ENCODE measurements at regions not wholly inside any gene's neighbourhood (a gene's known extent, or its start where the extent isn't known, plus 50 kb on each side); places are given as distances from the start of the nearest gene placed in this dataset.

GRCh38 chr18:48488388-48488850 is 50.4 kb upstream of the CTIF start:
- Histone ChIP-seq H4K20me1 (ENCODE audit: control insufficient read depth, insufficient read depth, low read depth, low read length) (no peaks in the 10 kb centered on the region), H3K4me3 (ENCODE audit: low read length) (no peak overlapping the region), H3F3A (ENCODE audit: control insufficient read depth, insufficient read depth) (no peaks in the 10 kb centered on the region), H3K27me3 (ENCODE audit: control insufficient read depth, low read length) (peaks cover 5% of the 10 kb centered on the region), H3K36me3 (ENCODE audit: control insufficient read depth, low read length) (no peaks in the 10 kb centered on the region), H3K9me3 (ENCODE audit: control insufficient read depth, insufficient read depth, low read length) (no peaks in the 10 kb centered on the region), H3K27ac (ENCODE audit: low read depth, low read length) (no peak overlapping the region), H3K4me2 (ENCODE audit: low read length) (no peak overlapping the region), H3K9me2 (replicated peaks; ENCODE audit: control insufficient read depth, low read length) (no peaks in the 10 kb centered on the region), H3K4me1 (ENCODE audit: control insufficient read depth, low read length) (no peaks in the 10 kb centered on the region), H3K79me2 (ENCODE audit: control insufficient read depth, low read length) (no peaks in the 10 kb centered on the region)
- TF ChIP-seq EZH2phosphoT487 (IDR thresholded peaks at IDR 0.05; ENCODE audit: borderline replicate concordance, low read length) (no peak), CTCF (IDR thresholded peaks at IDR 0.05; ENCODE audit: low read depth, low read length, poor library complexity, severe bottlenecking) (no peak)

- peaks cover 2% of the 10 kb centered on the region for H3K27me3 ChIP-seq (ENCODE audit: control insufficient read depth, low read length)
- H3K4me3 ChIP-seq (ENCODE audit: low read length): no peak overlapping the region
- H3K9me2 ChIP-seq (replicated peaks; ENCODE audit: control insufficient read depth, low read length): no peaks in the 10 kb centered on the region
- H3K4me2 ChIP-seq (ENCODE audit: low read length): no peak overlapping the region
- no peaks in the 10 kb centered on the region for H3K9me3 ChIP-seq (ENCODE audit: control insufficient read depth, insufficient read depth, low read length)
- no peaks in the 10 kb centered on the region for H3K4me1 ChIP-seq (ENCODE audit: control insufficient read depth, low read length)
- no peaks in the 10 kb centered on the region for H3K36me3 ChIP-seq (ENCODE audit: control insufficient read depth, low read length)
- no peak overlapping the region for H3K27ac ChIP-seq (ENCODE audit: low read depth, low read length)
- H3F3A ChIP-seq (ENCODE audit: control insufficient read depth, insufficient read depth): no peaks in the 10 kb centered on the region
- H4K20me1 ChIP-seq (ENCODE audit: control insufficient read depth, insufficient read depth, low read depth, low read length): no peaks in the 10 kb centered on the region
- H3K79me2 ChIP-seq (ENCODE audit: control insufficient read depth, low read length): no peaks in the 10 kb centered on the region
- TF ChIP-seq EZH2phosphoT487 (IDR thresholded peaks at IDR 0.05; ENCODE audit: borderline replicate concordance, low read length) (no peak), CTCF (IDR thresholded peaks at IDR 0.05; ENCODE audit: low read depth, low read length, poor library complexity, severe bottlenecking) (no peak)
These were observed 52.1 kb upstream of the CTIF start for GRCh38 chr18:48486754-48487153.

DNA sequence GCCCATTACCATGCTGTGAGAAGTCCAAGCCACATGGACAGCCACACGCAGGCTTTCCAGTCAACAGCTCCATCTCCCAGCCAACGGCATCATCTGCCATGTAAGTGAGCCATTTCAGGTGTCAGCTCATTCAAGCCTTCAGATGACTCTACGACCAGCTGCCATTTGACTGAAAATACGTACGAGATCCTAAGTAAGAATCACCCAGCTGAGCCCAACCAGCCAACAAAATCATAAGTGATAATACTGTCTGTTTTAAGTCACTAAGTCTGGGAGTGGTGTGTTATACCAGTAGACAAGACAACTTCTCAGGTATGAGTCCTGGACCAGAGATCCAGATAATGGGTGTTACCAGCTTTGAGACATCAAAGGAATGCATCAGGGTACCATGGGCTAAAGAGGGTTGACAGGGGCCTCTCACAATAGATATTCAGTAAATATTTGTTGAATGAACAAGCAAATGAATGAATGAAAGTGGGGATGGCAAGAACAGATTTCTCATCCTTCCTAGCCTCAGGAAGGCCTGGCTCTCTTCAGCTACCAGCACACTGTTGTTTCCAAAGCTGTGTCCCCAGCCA is 52.9 kb upstream of the CTIF start:
- no peak overlapping the region for H3K27ac ChIP-seq (ENCODE audit: low read depth, low read length)

More for the DNA sequence above, 52.9 kb upstream of the CTIF start:
- no peak overlapping the region for H3K4me3 ChIP-seq (ENCODE audit: low read length)
- H3K79me2 ChIP-seq (ENCODE audit: control insufficient read depth, low read length): no peaks in the 10 kb centered on the region
- no peaks in the 10 kb centered on the region for H3K4me1 ChIP-seq (ENCODE audit: control insufficient read depth, low read length)
- no peaks in the 10 kb centered on the region for H3K9me3 ChIP-seq (ENCODE audit: control insufficient read depth, insufficient read depth, low read length)
- H3F3A ChIP-seq (ENCODE audit: control insufficient read depth, insufficient read depth): no peaks in the 10 kb centered on the region
- H3K4me2 ChIP-seq (ENCODE audit: low read length): no peak overlapping the region
- TF ChIP-seq CTCF (IDR thresholded peaks at IDR 0.05; ENCODE audit: low read depth, low read length, poor library complexity, severe bottlenecking) (no peak), EZH2phosphoT487 (IDR thresholded peaks at IDR 0.05; ENCODE audit: borderline replicate concordance, low read length) (no peak)
- no peaks in the 10 kb centered on the region for H3K9me2 ChIP-seq (replicated peaks; ENCODE audit: control insufficient read depth, low read length)
- H3K36me3 ChIP-seq (ENCODE audit: control insufficient read depth, low read length): no peaks in the 10 kb centered on the region
- H4K20me1 ChIP-seq (ENCODE audit: control insufficient read depth, insufficient read depth, low read depth, low read length): no peaks in the 10 kb centered on the region
- peaks cover 2% of the 10 kb centered on the region for H3K27me3 ChIP-seq (ENCODE audit: control insufficient read depth, low read length)

Data from DOHH2 (cell line).